ENCODE measurements at regions not wholly inside any gene's neighbourhood (a gene's known extent, or its start where the extent isn't known, plus 50 kb on each side); places are given as distances from the start of the nearest gene placed in this dataset.

- no peak for TF ChIP-seq CTCF (IDR thresholded peaks at IDR 0.05)
- TF ChIP-seq POLR2A (IDR thresholded peaks at IDR 0.05), result no peak
These were observed 299.9 kb upstream of the ZMIZ1 start for GRCh38 chr10:78768876-78769275.

Measured in suprapubic skin (tissue), 3 donors.